ENCODE measurements at regions not wholly inside any gene's neighbourhood (a gene's known extent, or its start where the extent isn't known, plus 50 kb on each side); places are given as distances from the start of the nearest gene placed in this dataset.

DNA sequence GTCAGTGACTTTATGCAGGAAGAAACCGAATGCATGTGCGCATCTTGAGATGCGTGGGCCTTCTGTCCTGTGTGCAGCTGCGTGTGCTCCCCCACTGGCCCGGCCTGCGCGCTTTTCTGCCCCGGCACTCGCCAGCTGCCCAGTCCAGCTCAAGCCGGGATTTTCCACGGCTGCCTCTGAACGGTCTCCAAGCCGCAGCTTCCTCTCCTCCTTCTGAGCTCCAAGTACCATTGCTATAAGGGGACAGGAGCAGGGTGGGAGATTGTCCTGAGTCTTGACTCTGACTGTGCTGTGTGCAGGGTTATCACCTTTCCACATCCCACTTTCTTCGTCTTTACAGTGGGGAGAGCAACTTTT, 302.8 kb downstream of the THBS2 start:
- no peak overlapping the region for H3K4me3 Mint-ChIP-seq
- Histone ChIP-seq H3K36me3 (ENCODE audit: control insufficient read depth, insufficient read depth, low read length) (no peaks in the 10 kb centered on the region), H3K27me3 (ENCODE audit: control insufficient read depth, insufficient read depth, low read length, poor library complexity, severe bottlenecking) (no peaks in the 10 kb centered on the region), H3K4me3 (ENCODE audit: low read length) (no peak overlapping the region), H3K27ac (ENCODE audit: low read depth, low read length) (peak overlapping the region; percentile 44), H3K9me3 (ENCODE audit: control insufficient read depth, low read length) (peaks cover 7% of the 10 kb centered on the region), H3K4me1 (ENCODE audit: control insufficient read depth, insufficient read depth, low read length) (no peaks in the 10 kb centered on the region), H3K9ac (ENCODE audit: extremely low read depth, low read length, poor library complexity, severe bottlenecking) (no peak overlapping the region)
- TF ChIP-seq, protein P1, sequence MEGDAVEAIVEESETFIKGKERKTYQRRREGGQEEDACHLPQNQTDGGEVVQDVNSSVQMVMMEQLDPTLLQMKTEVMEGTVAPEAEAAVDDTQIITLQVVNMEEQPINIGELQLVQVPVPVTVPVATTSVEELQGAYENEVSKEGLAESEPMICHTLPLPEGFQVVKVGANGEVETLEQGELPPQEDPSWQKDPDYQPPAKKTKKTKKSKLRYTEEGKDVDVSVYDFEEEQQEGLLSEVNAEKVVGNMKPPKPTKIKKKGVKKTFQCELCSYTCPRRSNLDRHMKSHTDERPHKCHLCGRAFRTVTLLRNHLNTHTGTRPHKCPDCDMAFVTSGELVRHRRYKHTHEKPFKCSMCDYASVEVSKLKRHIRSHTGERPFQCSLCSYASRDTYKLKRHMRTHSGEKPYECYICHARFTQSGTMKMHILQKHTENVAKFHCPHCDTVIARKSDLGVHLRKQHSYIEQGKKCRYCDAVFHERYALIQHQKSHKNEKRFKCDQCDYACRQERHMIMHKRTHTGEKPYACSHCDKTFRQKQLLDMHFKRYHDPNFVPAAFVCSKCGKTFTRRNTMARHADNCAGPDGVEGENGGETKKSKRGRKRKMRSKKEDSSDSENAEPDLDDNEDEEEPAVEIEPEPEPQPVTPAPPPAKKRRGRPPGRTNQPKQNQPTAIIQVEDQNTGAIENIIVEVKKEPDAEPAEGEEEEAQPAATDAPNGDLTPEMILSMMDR (conservative IDR thresholded peaks at IDR 0.05) = no peak
- DNase-seq = no peak
- no peaks in the 10 kb centered on the region for H3K4me1 Mint-ChIP-seq
- peaks cover 4% of the 10 kb centered on the region for H3K9me3 Mint-ChIP-seq
- no peaks in the 10 kb centered on the region for H3K36me3 Mint-ChIP-seq (ENCODE audit: low read depth)
- no peaks in the 10 kb centered on the region for H3K27me3 Mint-ChIP-seq (ENCODE audit: insufficient read depth)
- H3K27ac Mint-ChIP-seq = no peak overlapping the region
- WGBS, 2 experiments (ENCODE audit: insufficient coverage in 1 of 2, insufficient read length in 1 of 2) = 90 to 93% methylated on average over 13 to 14 of the region's 14 CpGs

- Histone ChIP-seq H3K4me1 (ENCODE audit: control insufficient read depth, insufficient read depth, low read length) (no peaks in the 10 kb centered on the region), H3K27ac (ENCODE audit: low read depth, low read length) (peak overlapping the region; percentile 44), H3K9me3 (ENCODE audit: control insufficient read depth, low read length) (peaks cover 7% of the 10 kb centered on the region), H3K27me3 (ENCODE audit: control insufficient read depth, insufficient read depth, low read length, poor library complexity, severe bottlenecking) (no peaks in the 10 kb centered on the region), H3K9ac (ENCODE audit: extremely low read depth, low read length, poor library complexity, severe bottlenecking) (no peak overlapping the region), H3K36me3 (ENCODE audit: control insufficient read depth, insufficient read depth, low read length) (no peaks in the 10 kb centered on the region), H3K4me3 (ENCODE audit: low read length) (no peak overlapping the region)
- TF ChIP-seq, protein P1 (conservative IDR thresholded peaks at IDR 0.05) = no peak
- no peaks in the 10 kb centered on the region for H3K4me1 Mint-ChIP-seq
- WGBS, 2 experiments (ENCODE audit: insufficient coverage in 1 of 2, insufficient read length in 1 of 2) = 82% methylated on average over 8 to 10 of the region's 10 CpGs
- H3K9me3 Mint-ChIP-seq = peaks cover 4% of the 10 kb centered on the region
- no peak overlapping the region for H3K4me3 Mint-ChIP-seq
- no peaks in the 10 kb centered on the region for H3K36me3 Mint-ChIP-seq (ENCODE audit: low read depth)
- no peak for DNase-seq
- no peaks in the 10 kb centered on the region for H3K27me3 Mint-ChIP-seq (ENCODE audit: insufficient read depth)
- H3K27ac Mint-ChIP-seq = no peak overlapping the region
These were observed 303.4 kb downstream of the THBS2 start for GRCh38 chr6:168949981-168950857.

- Mint-ChIP-seq H3K27me3 (ENCODE audit: insufficient read depth) (no peaks in the 10 kb centered on the region), H3K36me3 (ENCODE audit: low read depth) (no peaks in the 10 kb centered on the region), H3K9me3 (peaks cover 4% of the 10 kb centered on the region), H3K4me1 (no peaks in the 10 kb centered on the region), H3K27ac (no peak overlapping the region), H3K4me3 (no peak overlapping the region)
- H3K9ac ChIP-seq (ENCODE audit: extremely low read depth, low read length, poor library complexity, severe bottlenecking) = no peak overlapping the region
- H3K4me1 ChIP-seq (ENCODE audit: control insufficient read depth, insufficient read depth, low read length) = no peaks in the 10 kb centered on the region
- TF ChIP-seq, protein P1 (conservative IDR thresholded peaks at IDR 0.05) = no peak
- no peak for DNase-seq
- no peak overlapping the region for H3K27ac ChIP-seq (ENCODE audit: low read depth, low read length)
- peaks cover 7% of the 10 kb centered on the region for H3K9me3 ChIP-seq (ENCODE audit: control insufficient read depth, low read length)
- no peaks in the 10 kb centered on the region for H3K36me3 ChIP-seq (ENCODE audit: control insufficient read depth, insufficient read depth, low read length)
- WGBS, 2 experiments (ENCODE audit: insufficient coverage in 1 of 2, insufficient read length in 1 of 2) = 92% methylated on average over 2 to 4 of the region's 4 CpGs
- no peaks in the 10 kb centered on the region for H3K27me3 ChIP-seq (ENCODE audit: control insufficient read depth, insufficient read depth, low read length, poor library complexity, severe bottlenecking)
- no peak overlapping the region for H3K4me3 ChIP-seq (ENCODE audit: low read length)
These were observed 304.6 kb downstream of the THBS2 start for GRCh38 chr6:168948990-168949531.

All from endodermal cell (in vitro differentiated cells).